ENCODE measurements at regions not wholly inside any gene's neighbourhood (a gene's known extent, or its start where the extent isn't known, plus 50 kb on each side); places are given as distances from the start of the nearest gene placed in this dataset.

GRCh38 chr3:94737116-94737515 is 674.3 kb downstream of the NSUN3 start:
- no peak for TF ChIP-seq CTCF (IDR thresholded peaks at IDR 0.05; ENCODE audit: low read depth, low read length)
- no peak for TF ChIP-seq POLR2A (IDR thresholded peaks at IDR 0.05; ENCODE audit: extremely low read depth, insufficient read length)
- TF ChIP-seq, protein P1, sequence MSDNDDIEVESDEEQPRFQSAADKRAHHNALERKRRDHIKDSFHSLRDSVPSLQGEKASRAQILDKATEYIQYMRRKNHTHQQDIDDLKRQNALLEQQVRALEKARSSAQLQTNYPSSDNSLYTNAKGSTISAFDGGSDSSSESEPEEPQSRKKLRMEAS (IDR thresholded peaks at IDR 0.05; ENCODE audit: low read depth, low read length): no peak
